ENCODE measurements at regions not wholly inside any gene's neighbourhood (a gene's known extent, or its start where the extent isn't known, plus 50 kb on each side); places are given as distances from the start of the nearest gene placed in this dataset.

DNA sequence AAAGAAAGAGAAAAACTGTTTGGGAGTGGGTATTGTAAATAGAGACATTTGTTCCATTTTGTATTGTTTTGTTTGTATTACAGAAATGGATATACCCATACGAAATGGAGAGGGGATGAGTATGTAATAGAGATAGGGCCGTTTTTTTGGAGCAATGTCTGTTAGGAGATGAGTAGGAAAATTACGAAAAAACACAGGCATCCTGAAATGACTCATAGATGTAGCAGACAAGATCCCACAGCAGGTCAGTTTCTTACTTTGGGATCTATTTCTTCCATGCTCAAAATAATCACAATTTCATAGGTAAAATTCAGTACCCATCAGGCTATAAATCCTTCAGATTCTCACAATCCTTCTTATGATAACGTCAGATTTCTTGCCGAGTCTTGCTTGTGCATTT lies 779.4 kb upstream of the SLITRK1 start (continued):
- TF ChIP-seq, protein P1, sequence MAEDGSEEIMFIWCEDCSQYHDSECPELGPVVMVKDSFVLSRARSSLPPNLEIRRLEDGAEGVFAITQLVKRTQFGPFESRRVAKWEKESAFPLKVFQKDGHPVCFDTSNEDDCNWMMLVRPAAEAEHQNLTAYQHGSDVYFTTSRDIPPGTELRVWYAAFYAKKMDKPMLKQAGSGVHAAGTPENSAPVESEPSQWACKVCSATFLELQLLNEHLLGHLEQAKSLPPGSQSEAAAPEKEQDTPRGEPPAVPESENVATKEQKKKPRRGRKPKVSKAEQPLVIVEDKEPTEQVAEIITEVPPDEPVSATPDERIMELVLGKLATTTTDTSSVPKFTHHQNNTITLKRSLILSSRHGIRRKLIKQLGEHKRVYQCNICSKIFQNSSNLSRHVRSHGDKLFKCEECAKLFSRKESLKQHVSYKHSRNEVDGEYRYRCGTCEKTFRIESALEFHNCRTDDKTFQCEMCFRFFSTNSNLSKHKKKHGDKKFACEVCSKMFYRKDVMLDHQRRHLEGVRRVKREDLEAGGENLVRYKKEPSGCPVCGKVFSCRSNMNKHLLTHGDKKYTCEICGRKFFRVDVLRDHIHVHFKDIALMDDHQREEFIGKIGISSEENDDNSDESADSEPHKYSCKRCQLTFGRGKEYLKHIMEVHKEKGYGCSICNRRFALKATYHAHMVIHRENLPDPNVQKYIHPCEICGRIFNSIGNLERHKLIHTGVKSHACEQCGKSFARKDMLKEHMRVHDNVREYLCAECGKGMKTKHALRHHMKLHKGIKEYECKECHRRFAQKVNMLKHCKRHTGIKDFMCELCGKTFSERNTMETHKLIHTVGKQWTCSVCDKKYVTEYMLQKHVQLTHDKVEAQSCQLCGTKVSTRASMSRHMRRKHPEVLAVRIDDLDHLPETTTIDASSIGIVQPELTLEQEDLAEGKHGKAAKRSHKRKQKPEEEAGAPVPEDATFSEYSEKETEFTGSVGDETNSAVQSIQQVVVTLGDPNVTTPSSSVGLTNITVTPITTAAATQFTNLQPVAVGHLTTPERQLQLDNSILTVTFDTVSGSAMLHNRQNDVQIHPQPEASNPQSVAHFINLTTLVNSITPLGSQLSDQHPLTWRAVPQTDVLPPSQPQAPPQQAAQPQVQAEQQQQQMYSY (CRISPR knock-in tag; IDR thresholded peaks at IDR 0.05) = no peak

DNA sequence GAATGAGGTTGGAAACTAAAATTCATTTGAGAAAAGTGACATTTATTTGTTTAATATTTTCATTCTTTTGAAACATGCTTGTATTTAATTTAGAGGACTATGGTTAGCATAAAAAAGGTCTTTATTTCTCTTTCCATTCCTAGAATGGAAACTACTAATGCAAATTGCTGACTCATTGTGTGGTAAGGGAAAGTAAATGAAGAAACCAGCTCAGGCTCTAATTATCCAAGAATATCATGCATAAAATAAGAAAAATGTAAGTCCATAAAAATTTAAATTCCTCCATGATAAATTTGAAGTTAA lies 777.0 kb upstream of the SLITRK1 start:
- Histone ChIP-seq H3K9me3 (replicated peaks; ENCODE audit: control insufficient read depth, insufficient read depth, low read length) (no peaks in the 10 kb centered on the region), H4K20me1 (ENCODE audit: control insufficient read depth, insufficient read depth) (no peaks in the 10 kb centered on the region), H3K4me2 (ENCODE audit: control insufficient read depth, insufficient read depth) (no peak overlapping the region), H3K27me3 (replicated peaks in 1 of 2; ENCODE audit: control insufficient read depth in 2 of 2, insufficient read depth in 2 of 2, low read length in 1 of 2) (no peaks in the 10 kb centered on the region), H3K4me1 (ENCODE audit: control insufficient read depth, insufficient read depth, low read length) (no peaks in the 10 kb centered on the region), H2AFZ (ENCODE audit: control insufficient read depth, low read depth, low read length) (no peak overlapping the region), H3K4me3 (no peak overlapping the region), H3K9ac (ENCODE audit: control insufficient read depth, insufficient read depth, low read length) (no peak overlapping the region), H3K36me3 (ENCODE audit: control insufficient read depth in 2 of 2, insufficient read depth in 2 of 2, low read length in 1 of 2) (no peaks in the 10 kb centered on the region), H3K79me2 (ENCODE audit: control insufficient read depth, insufficient read depth, low read length) (no peaks in the 10 kb centered on the region), H3K27ac (ENCODE audit: control insufficient read depth, insufficient read depth) (no peak overlapping the region)
- SMC1A ChIA-PET (ENCODE audit: uncharacterized antibody, unreplicated experiment) = interaction anchor here (0.5 to 1.3 kb wide), 3 partner anchors 35 to 166 kb away, joined by 3 read pairs; no protein-coding TSS in a partner anchor
- BruUV-seq (replicated peaks) = no TSS peak
- CTCF ChIA-PET = interaction anchor here (0.7 to 0.9 kb wide), 2 partner anchors 25 to 85 kb away, joined by 3 to 4 read pairs; no protein-coding TSS in a partner anchor
- POLR2A ChIA-PET = no interaction called here
- ATAC-seq = no peak
- no peak for TF ChIP-seq CEBPB (IDR thresholded peaks at IDR 0.05; ENCODE audit: borderline replicate concordance in 1 of 2, low read depth in 2 of 2, low read length in 2 of 2)
- RAD21 ChIA-PET (ENCODE audit: unreplicated experiment) = no interaction called here
- FAIRE-seq = no peak
- DNase-seq (ENCODE audit: low read depth, low spot score) = no peak
- in situ Hi-C loops (cut with MboI) = no loop called here
- intact Hi-C loops (cut with micrococcal nuclease; ENCODE audit: unreplicated experiment) = no loop called here
